ENCODE measurements at regions not wholly inside any gene's neighbourhood (a gene's known extent, or its start where the extent isn't known, plus 50 kb on each side); places are given as distances from the start of the nearest gene placed in this dataset.

GRCh38 chr4:1469607-1470392, 63.6 kb upstream of the NKX1-1 start:
- H3K27me3 ChIP-seq, result peaks cover 13% of the 10 kb centered on the region
- peak overlapping the region in 2 of 5 donors; percentile 34 for H3K27ac ChIP-seq
- WGBS, 4 donors, result 43 to 70% (median 57%) methylated on average over 5 to 24 of the region's 24 CpGs
- DNase-seq, result peak; percentile 70 to 91 (median 83)
- no peak overlapping the region for H3K4me3 ChIP-seq
- H3K36me3 ChIP-seq (replicated peaks in 1 of 2), result no peaks in the 10 kb centered on the region
- TF ChIP-seq POLR2A (IDR thresholded peaks at IDR 0.05), result no peak
- TF ChIP-seq, protein P1, sequence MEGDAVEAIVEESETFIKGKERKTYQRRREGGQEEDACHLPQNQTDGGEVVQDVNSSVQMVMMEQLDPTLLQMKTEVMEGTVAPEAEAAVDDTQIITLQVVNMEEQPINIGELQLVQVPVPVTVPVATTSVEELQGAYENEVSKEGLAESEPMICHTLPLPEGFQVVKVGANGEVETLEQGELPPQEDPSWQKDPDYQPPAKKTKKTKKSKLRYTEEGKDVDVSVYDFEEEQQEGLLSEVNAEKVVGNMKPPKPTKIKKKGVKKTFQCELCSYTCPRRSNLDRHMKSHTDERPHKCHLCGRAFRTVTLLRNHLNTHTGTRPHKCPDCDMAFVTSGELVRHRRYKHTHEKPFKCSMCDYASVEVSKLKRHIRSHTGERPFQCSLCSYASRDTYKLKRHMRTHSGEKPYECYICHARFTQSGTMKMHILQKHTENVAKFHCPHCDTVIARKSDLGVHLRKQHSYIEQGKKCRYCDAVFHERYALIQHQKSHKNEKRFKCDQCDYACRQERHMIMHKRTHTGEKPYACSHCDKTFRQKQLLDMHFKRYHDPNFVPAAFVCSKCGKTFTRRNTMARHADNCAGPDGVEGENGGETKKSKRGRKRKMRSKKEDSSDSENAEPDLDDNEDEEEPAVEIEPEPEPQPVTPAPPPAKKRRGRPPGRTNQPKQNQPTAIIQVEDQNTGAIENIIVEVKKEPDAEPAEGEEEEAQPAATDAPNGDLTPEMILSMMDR (IDR thresholded peaks at IDR 0.05), result no peak
- no peaks in the 10 kb centered on the region for H3K9me3 ChIP-seq (replicated peaks in 1 of 3)
- intact Hi-C loops (cut with DNase I), result no loop called here
- H3K4me1 ChIP-seq (replicated peaks in 1 of 2), result peaks cover 0 to 15% of the 10 kb centered on the region in 2 donors

DNA sequence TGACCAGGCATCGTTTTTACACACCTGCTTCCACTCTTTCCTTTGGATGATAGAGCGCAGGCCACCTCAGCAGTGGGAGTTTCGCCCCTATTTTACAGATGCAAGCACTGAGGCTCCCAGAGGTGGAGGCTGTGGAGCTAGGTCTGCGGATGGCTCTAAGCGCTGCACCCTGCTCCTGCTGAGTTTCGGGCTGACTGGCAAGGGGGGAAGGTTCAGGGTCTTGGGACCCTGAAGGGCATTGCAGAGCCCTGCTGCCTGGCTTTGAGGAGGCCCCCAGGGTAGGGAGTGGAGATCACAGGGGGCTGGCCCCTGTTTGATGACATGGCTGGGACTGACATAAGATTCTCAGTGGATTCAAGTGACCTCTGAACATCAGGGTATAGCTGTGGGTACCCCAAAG, 62.8 kb upstream of the NKX1-1 start:
- intact Hi-C loops (cut with DNase I), result no loop called here
- 80 to 88% (median 82%) methylated on average over 3 to 6 of the region's 6 CpGs for WGBS, 4 donors
- Histone ChIP-seq H3K36me3 (replicated peaks in 1 of 2) (no peaks in the 10 kb centered on the region), H3K4me1 (replicated peaks in 1 of 2) (peaks cover 0 to 15% of the 10 kb centered on the region in 2 donors), H3K27me3 (peaks cover 13% of the 10 kb centered on the region), H3K9me3 (replicated peaks in 1 of 3) (no peaks in the 10 kb centered on the region), H3K27ac (no peak overlapping the region), H3K4me3 (no peak overlapping the region)
- TF ChIP-seq, protein P1 (IDR thresholded peaks at IDR 0.05), result no peak
- TF ChIP-seq POLR2A (IDR thresholded peaks at IDR 0.05), result no peak
- peak in 1 of 7 donors; percentile 10 for DNase-seq

DNA sequence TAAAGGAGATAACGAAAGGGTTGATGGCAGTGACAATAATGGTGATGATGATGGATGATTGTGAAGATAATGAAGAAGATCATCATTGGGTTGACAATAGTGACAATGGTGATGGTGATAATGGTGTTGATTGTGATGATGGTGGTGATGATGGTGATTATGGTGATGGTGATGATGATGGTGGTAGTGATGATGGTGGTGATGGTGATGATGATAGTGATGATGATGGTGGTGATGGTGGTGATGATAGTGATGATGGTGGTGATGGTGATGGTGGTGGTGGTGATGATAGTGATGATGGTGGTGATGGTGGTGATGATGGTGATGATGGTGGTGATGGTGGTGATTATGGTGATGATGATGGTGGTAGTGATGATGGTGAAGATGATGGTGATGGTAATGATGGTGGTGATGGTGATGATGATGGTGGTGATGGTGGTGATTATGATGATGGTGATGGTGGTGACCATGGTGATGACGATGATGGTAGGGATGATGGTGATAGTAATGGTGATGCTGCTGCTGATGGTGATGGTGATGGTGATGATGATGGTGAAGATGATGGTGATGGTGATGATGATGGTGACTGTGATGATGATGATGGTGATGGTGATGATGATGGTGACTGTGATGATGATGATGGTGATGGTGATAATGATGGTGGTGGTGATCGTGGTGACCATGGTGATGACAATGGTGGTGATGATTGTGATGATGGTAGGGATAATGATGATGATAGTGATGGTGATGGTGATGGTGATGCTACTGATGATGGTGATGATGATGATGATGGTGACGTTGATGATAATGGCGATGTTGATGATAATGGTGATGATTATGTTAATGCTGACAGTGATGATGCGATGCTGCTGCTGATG, 61.6 kb upstream of the NKX1-1 start:
- Histone ChIP-seq H3K9me3 (replicated peaks in 1 of 3) (no peaks in the 10 kb centered on the region), H3K36me3 (replicated peaks in 1 of 2) (no peaks in the 10 kb centered on the region), H3K27me3 (peaks cover 13% of the 10 kb centered on the region), H3K4me1 (replicated peaks in 1 of 2) (peaks cover 0 to 15% of the 10 kb centered on the region in 2 donors), H3K27ac (no peak overlapping the region), H3K4me3 (no peak overlapping the region)
- no peak for DNase-seq
- intact Hi-C loops (cut with DNase I), result no loop called here
- TF ChIP-seq, protein P1 (IDR thresholded peaks at IDR 0.05), result no peak
- no peak for TF ChIP-seq POLR2A (IDR thresholded peaks at IDR 0.05)
- WGBS, 4 donors, result 89 to 96% (median 91%) methylated on average over 6 of the region's 6 CpGs

DNA sequence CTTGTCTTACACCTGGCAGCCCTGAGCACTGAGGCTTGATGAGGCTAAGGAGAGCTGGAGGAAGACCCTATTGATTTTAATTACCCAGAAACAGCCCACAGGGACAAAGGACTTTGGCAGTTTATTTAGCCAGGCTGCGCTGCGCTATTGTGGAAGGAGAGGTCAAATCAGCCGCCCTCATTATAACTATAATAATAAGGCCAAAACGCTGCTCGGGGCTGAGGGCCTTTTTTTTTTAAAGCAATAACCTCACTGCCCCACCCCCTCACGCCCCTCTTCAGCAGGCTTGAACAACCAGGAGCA, 60.6 kb upstream of the NKX1-1 start:
- no peak for DNase-seq
- Histone ChIP-seq H3K27ac (no peak overlapping the region), H3K27me3 (peaks cover 5% of the 10 kb centered on the region), H3K4me3 (no peak overlapping the region), H3K9me3 (replicated peaks in 1 of 3) (no peaks in the 10 kb centered on the region), H3K36me3 (replicated peaks in 1 of 2) (no peaks in the 10 kb centered on the region), H3K4me1 (replicated peaks in 1 of 2) (peaks cover 0 to 11% of the 10 kb centered on the region in 2 donors)
- intact Hi-C loops (cut with DNase I), result no loop called here
- 84 to 96% (median 85%) methylated on average over 6 of the region's 6 CpGs for WGBS, 4 donors
- no peak for TF ChIP-seq POLR2A (IDR thresholded peaks at IDR 0.05)
- TF ChIP-seq, protein P1 (IDR thresholded peaks at IDR 0.05), result no peak
